SK-N-SH (cell line): ENCODE measurements at regions not wholly inside any gene's neighbourhood (a gene's known extent, or its start where the extent isn't known, plus 50 kb on each side); places are given as distances from the start of the nearest gene placed in this dataset.

Source experiments
- EP300 ChIP-seq, 2 experiments: IDR thresholded peaks; 2 replicates each; pipeline versions ENCODE4 v1.4.0 to v1.6.1; 2012; ENCODE audit warnings: borderline replicate concordance in 1 of 2, low read depth in 1 of 2, low read length in 1 of 2
- POLR2AphosphoS5 ChIP-seq: IDR thresholded peaks from 2 replicates; pipeline ENCODE4 v1.6.1; 2012; ENCODE audit warnings: low read depth, low read length
- RAD21 ChIP-seq: IDR thresholded peaks from 2 replicates; pipeline ENCODE4 v1.6.1; 2012; ENCODE audit warnings: mild to moderate bottlenecking, low read length
- YY1 ChIP-seq: IDR thresholded peaks from 2 replicates; pipeline ENCODE4 v1.4.0; 2012; ENCODE audit warnings: low read depth, mild to moderate bottlenecking
- TF ChIP-seq, protein P1 (sequence below): fragments of 200-600 bp; sonication (generic); IDR thresholded peaks from 2 replicates; pipeline ENCODE4 v1.6.1; 2017; ENCODE audit warnings: antibody characterized with exemption, mild to moderate bottlenecking, moderate library complexity
- TF ChIP-seq, protein P2 (sequence below): IDR thresholded peaks from 2 replicates; pipeline ENCODE4 v1.4.0; 2012; ENCODE audit warnings: low read depth
- TF ChIP-seq, protein P3 (sequence below): IDR thresholded peaks from 2 replicates; pipeline ENCODE4 v1.4.0; 2012; ENCODE audit warnings: low read depth, borderline replicate concordance

DNA sequence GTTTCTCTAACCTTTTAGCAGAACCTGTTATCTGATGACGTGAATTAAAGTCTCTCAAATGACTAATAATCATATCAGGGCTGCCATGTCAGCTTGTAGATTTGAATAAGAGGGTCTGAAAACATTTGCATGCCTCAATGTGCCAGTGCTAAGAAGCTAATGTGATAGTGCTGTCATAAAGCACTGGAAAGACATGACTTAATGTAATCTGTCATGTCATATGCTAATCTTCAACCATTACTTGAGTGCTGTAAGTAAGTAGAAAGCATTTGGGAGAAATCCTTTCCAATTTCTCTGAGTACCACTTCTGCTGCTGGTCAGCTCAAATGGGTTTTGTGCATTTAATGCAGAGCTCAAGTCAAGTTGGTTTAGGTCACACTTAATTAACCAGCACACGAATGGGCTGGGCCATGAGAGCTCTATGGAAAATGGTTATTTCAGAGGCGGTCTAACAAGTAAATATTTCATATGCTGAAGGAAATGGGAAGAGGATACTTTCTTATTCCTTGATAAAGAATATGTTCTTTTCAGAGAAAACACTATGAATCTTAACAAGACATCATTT is 609.2 kb downstream of the LMO4 start:
- TF ChIP-seq, protein P1, sequence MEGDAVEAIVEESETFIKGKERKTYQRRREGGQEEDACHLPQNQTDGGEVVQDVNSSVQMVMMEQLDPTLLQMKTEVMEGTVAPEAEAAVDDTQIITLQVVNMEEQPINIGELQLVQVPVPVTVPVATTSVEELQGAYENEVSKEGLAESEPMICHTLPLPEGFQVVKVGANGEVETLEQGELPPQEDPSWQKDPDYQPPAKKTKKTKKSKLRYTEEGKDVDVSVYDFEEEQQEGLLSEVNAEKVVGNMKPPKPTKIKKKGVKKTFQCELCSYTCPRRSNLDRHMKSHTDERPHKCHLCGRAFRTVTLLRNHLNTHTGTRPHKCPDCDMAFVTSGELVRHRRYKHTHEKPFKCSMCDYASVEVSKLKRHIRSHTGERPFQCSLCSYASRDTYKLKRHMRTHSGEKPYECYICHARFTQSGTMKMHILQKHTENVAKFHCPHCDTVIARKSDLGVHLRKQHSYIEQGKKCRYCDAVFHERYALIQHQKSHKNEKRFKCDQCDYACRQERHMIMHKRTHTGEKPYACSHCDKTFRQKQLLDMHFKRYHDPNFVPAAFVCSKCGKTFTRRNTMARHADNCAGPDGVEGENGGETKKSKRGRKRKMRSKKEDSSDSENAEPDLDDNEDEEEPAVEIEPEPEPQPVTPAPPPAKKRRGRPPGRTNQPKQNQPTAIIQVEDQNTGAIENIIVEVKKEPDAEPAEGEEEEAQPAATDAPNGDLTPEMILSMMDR, result no peak
- TF ChIP-seq POLR2AphosphoS5, result no peak
- TF ChIP-seq, protein P2, sequence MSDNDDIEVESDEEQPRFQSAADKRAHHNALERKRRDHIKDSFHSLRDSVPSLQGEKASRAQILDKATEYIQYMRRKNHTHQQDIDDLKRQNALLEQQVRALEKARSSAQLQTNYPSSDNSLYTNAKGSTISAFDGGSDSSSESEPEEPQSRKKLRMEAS, result no peak
- TF ChIP-seq, protein P3, sequence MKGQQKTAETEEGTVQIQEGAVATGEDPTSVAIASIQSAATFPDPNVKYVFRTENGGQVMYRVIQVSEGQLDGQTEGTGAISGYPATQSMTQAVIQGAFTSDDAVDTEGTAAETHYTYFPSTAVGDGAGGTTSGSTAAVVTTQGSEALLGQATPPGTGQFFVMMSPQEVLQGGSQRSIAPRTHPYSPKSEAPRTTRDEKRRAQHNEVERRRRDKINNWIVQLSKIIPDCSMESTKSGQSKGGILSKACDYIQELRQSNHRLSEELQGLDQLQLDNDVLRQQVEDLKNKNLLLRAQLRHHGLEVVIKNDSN, result no peak
- TF ChIP-seq EP300 (IDR thresholded peaks at IDR 0.05; ENCODE audit: borderline replicate concordance in 1 of 2, low read depth in 1 of 2, low read length in 1 of 2), result no peak
- no peak for TF ChIP-seq YY1
- no peak for TF ChIP-seq RAD21
